HEK293 (cell line): ENCODE measurements at regions not wholly inside any gene's neighbourhood (a gene's known extent, or its start where the extent isn't known, plus 50 kb on each side); places are given as distances from the start of the nearest gene placed in this dataset.

Experiments used
- HOXA7 ChIP-seq: sonication (generic); formaldehyde crosslinking; IDR thresholded peaks from 2 replicates; pipeline ENCODE4 v1.8.1; 2022; ENCODE audit warnings: missing genetic modification reagents, borderline replicate concordance
- ZNF23 ChIP-seq: fragments of 450-650 bp; formaldehyde crosslinking; IDR thresholded peaks from 2 replicates; pipeline ENCODE4 v1.5.1; 2016; ENCODE audit warnings: missing biosample characterization, missing genetic modification characterization, borderline replicate concordance
- ZNF560 ChIP-seq: fragments of 450-650 bp; formaldehyde crosslinking; IDR thresholded peaks from 2 replicates; pipeline ENCODE4 v1.5.1; 2017; ENCODE audit warnings: missing biosample characterization, missing genetic modification characterization, borderline replicate concordance
- ZNF561 ChIP-seq: fragments of 450-650 bp; IDR thresholded peaks from 2 replicates; pipeline ENCODE4 v1.5.1; 2018; ENCODE audit warnings: missing biosample characterization, missing genetic modification characterization, borderline replicate concordance
- ZNF830 ChIP-seq: fragments of 450-650 bp; IDR thresholded peaks from 2 replicates; pipeline ENCODE4 v1.5.0; 2018; ENCODE audit warnings: missing biosample characterization, missing genetic modification characterization, low read depth, mild to moderate bottlenecking, moderate library complexity
- TF ChIP-seq, protein P1 (sequence below): fragments of 450-650 bp; formaldehyde crosslinking; IDR thresholded peaks from 2 replicates; pipeline ENCODE4 v1.5.1; 2016; ENCODE audit warnings: missing biosample characterization, missing genetic modification characterization
- TF ChIP-seq, protein P2 (sequence below): fragments of 450-650 bp; formaldehyde crosslinking; IDR thresholded peaks from 2 replicates; pipeline ENCODE4 v1.5.1; 2016; ENCODE audit warnings: missing biosample characterization, missing genetic modification characterization
- TF ChIP-seq, protein P3 (sequence below): fragments of 450-650 bp; formaldehyde crosslinking; IDR thresholded peaks from 2 replicates; pipeline ENCODE4 v1.5.1; 2016; ENCODE audit warnings: missing biosample characterization, missing genetic modification characterization

DNA sequence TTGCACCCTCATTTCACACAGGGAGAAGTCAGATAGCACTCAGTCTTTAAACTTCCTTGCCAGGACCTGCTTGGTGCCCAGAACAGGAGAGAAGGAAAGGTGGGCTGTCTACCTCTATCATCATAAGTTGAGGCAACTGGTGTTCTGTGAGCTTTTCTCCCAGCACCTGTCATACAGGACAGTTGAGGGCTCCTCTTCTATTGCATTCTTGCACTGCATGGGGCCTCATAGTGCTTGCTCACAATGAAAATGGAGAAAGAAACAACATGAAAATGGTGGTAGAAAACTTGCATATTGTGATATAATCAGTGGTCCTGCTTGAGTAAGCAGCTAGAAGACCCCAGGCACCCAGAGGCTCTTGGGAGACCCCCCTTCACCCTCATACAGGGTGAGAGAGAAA is 311.7 kb upstream of the GOLIM4 start:
- no peak for TF ChIP-seq ZNF560 (tag by site-specific recombination)
- TF ChIP-seq, protein P1, sequence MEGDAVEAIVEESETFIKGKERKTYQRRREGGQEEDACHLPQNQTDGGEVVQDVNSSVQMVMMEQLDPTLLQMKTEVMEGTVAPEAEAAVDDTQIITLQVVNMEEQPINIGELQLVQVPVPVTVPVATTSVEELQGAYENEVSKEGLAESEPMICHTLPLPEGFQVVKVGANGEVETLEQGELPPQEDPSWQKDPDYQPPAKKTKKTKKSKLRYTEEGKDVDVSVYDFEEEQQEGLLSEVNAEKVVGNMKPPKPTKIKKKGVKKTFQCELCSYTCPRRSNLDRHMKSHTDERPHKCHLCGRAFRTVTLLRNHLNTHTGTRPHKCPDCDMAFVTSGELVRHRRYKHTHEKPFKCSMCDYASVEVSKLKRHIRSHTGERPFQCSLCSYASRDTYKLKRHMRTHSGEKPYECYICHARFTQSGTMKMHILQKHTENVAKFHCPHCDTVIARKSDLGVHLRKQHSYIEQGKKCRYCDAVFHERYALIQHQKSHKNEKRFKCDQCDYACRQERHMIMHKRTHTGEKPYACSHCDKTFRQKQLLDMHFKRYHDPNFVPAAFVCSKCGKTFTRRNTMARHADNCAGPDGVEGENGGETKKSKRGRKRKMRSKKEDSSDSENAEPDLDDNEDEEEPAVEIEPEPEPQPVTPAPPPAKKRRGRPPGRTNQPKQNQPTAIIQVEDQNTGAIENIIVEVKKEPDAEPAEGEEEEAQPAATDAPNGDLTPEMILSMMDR: no peak
- no peak for TF ChIP-seq ZNF830 (tag by site-specific recombination)
- TF ChIP-seq, protein P2, sequence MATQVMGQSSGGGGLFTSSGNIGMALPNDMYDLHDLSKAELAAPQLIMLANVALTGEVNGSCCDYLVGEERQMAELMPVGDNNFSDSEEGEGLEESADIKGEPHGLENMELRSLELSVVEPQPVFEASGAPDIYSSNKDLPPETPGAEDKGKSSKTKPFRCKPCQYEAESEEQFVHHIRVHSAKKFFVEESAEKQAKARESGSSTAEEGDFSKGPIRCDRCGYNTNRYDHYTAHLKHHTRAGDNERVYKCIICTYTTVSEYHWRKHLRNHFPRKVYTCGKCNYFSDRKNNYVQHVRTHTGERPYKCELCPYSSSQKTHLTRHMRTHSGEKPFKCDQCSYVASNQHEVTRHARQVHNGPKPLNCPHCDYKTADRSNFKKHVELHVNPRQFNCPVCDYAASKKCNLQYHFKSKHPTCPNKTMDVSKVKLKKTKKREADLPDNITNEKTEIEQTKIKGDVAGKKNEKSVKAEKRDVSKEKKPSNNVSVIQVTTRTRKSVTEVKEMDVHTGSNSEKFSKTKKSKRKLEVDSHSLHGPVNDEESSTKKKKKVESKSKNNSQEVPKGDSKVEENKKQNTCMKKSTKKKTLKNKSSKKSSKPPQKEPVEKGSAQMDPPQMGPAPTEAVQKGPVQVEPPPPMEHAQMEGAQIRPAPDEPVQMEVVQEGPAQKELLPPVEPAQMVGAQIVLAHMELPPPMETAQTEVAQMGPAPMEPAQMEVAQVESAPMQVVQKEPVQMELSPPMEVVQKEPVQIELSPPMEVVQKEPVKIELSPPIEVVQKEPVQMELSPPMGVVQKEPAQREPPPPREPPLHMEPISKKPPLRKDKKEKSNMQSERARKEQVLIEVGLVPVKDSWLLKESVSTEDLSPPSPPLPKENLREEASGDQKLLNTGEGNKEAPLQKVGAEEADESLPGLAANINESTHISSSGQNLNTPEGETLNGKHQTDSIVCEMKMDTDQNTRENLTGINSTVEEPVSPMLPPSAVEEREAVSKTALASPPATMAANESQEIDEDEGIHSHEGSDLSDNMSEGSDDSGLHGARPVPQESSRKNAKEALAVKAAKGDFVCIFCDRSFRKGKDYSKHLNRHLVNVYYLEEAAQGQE (tag by site-specific recombination): no peak
- no peak for TF ChIP-seq HOXA7 (CRISPR knock-in tag)
- no peak for TF ChIP-seq ZNF23
- TF ChIP-seq, protein P3, sequence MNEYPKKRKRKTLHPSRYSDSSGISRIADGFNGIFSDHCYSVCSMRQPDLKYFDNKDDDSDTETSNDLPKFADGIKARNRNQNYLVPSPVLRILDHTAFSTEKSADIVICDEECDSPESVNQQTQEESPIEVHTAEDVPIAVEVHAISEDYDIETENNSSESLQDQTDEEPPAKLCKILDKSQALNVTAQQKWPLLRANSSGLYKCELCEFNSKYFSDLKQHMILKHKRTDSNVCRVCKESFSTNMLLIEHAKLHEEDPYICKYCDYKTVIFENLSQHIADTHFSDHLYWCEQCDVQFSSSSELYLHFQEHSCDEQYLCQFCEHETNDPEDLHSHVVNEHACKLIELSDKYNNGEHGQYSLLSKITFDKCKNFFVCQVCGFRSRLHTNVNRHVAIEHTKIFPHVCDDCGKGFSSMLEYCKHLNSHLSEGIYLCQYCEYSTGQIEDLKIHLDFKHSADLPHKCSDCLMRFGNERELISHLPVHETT (tag by site-specific recombination): no peak
- no peak for TF ChIP-seq ZNF561
